ENCODE measurements at regions not wholly inside any gene's neighbourhood (a gene's known extent, or its start where the extent isn't known, plus 50 kb on each side); places are given as distances from the start of the nearest gene placed in this dataset.

GRCh38 chr2:223235986-223236385 lies 184.0 kb downstream of the KCNE4 start:
- Histone ChIP-seq H3K4me2 (no peak overlapping the region), H3K4me1 (no peaks in the 10 kb centered on the region), H3K27ac (no peak overlapping the region), H3K4me3 (no peak overlapping the region), H3K9me3 (no peaks in the 10 kb centered on the region)
- CTCF ChIA-PET = interaction anchor here (2.5 kb wide), 1 partner anchor 11 kb away, joined by 6 read pairs; no protein-coding TSS in a partner anchor
- WGBS (ENCODE audit: missing lambda C conversion rate) = 22% methylated on average over 2 of the region's 2 CpGs
- no peak for DNase-seq (ENCODE audit: low read depth in 1 of 2, low spot score in 1 of 2)
- no peak for FAIRE-seq
- TF ChIP-seq RARB (CRISPR knock-in tag; IDR thresholded peaks at IDR 0.05) (no peak), ESRRA (IDR thresholded peaks at IDR 0.05; ENCODE audit: borderline replicate concordance, low read length) (no peak), EHMT2 (IDR thresholded peaks at IDR 0.05; ENCODE audit: low read depth) (no peak), HOXB13 (CRISPR knock-in tag; IDR thresholded peaks at IDR 0.05; ENCODE audit: low read depth) (no peak), NPAS2 (CRISPR knock-in tag; IDR thresholded peaks at IDR 0.05; ENCODE audit: borderline replicate concordance) (no peak), KDM5A (IDR thresholded peaks at IDR 0.05) (no peak), JUNB (IDR thresholded peaks at IDR 0.05) (no peak), E2F6 (IDR thresholded peaks at IDR 0.05; ENCODE audit: borderline replicate concordance, low read depth) (no peak), HMGXB4 (CRISPR knock-in tag; IDR thresholded peaks at IDR 0.05; ENCODE audit: borderline replicate concordance) (no peak), HEYL (CRISPR knock-in tag; IDR thresholded peaks at IDR 0.05) (no peak), CHD2 (IDR thresholded peaks at IDR 0.05; ENCODE audit: low read length, partially characterized antibody) (no peak)
- POLR2A ChIA-PET = no interaction called here
- no peak for ATAC-seq

- WGBS (ENCODE audit: missing lambda C conversion rate) = 56% methylated on average over 2 of the region's 2 CpGs
- H3K4me1 ChIP-seq = no peaks in the 10 kb centered on the region
- H3K27ac ChIP-seq = no peak overlapping the region
- CTCF ChIA-PET = interaction anchor here (1.1 to 1.2 kb wide), 2 partner anchors 9 to 559 kb away, joined by 3 to 5 read pairs; no protein-coding TSS in a partner anchor
- H3K4me2 ChIP-seq = no peak overlapping the region
- DNase-seq (ENCODE audit: low read depth in 1 of 2, low spot score in 1 of 2) = no peak
- FAIRE-seq = no peak
- POLR2A ChIA-PET = no interaction called here
- no peaks in the 10 kb centered on the region for H3K9me3 ChIP-seq
- no peak overlapping the region for H3K4me3 ChIP-seq
- ATAC-seq = no peak
- TF ChIP-seq CHD4 (IDR thresholded peaks at IDR 0.05; ENCODE audit: borderline replicate concordance) = no peak
- no peak for TF ChIP-seq FOXS1 (CRISPR knock-in tag; IDR thresholded peaks at IDR 0.05)
- TF ChIP-seq ZC3H11A (IDR thresholded peaks at IDR 0.05) = no peak
- TF ChIP-seq JUNB (IDR thresholded peaks at IDR 0.05) = no peak
- TF ChIP-seq CBX2 (IDR thresholded peaks at IDR 0.05; ENCODE audit: borderline replicate concordance, low read depth) = no peak
- TF ChIP-seq EHMT2 (IDR thresholded peaks at IDR 0.05; ENCODE audit: low read depth) = no peak
- TF ChIP-seq HOXB13 (CRISPR knock-in tag; IDR thresholded peaks at IDR 0.05; ENCODE audit: low read depth) = no peak
- no peak for TF ChIP-seq HMGXB4 (CRISPR knock-in tag; IDR thresholded peaks at IDR 0.05; ENCODE audit: borderline replicate concordance)
- TF ChIP-seq PBX3 (IDR thresholded peaks at IDR 0.05) = no peak
- TF ChIP-seq RARB (CRISPR knock-in tag; IDR thresholded peaks at IDR 0.05) = no peak
Measured at GRCh38 chr2:223238301-223238700, 186.3 kb downstream of the KCNE4 start.

- Histone ChIP-seq H3K4me3 (no peak overlapping the region), H3K27ac (no peak overlapping the region), H3K9me3 (no peaks in the 10 kb centered on the region), H3K4me1 (no peaks in the 10 kb centered on the region), H3K4me2 (no peak overlapping the region)
- WGBS (ENCODE audit: missing lambda C conversion rate) = 41% methylated on average over 3 of the region's 3 CpGs
- ChIA-PET CTCF (interaction anchor here (0.6 kb wide), 3 partner anchors 404 to 555 kb away, joined by 3 to 4 read pairs (median 3); no protein-coding TSS in a partner anchor), POLR2A (no interaction called here)
- DNase-seq (ENCODE audit: low read depth in 1 of 2, low spot score in 1 of 2) = no peak
- ATAC-seq = no peak
- FAIRE-seq = no peak
- TF ChIP-seq MAX (IDR thresholded peaks at IDR 0.05) (no peak), POLR2AphosphoS2 (conservative IDR thresholded peaks at IDR 0.05; ENCODE audit: low read length) (no peak), GATA3 (IDR thresholded peaks at IDR 0.05; ENCODE audit: borderline replicate concordance) (no peak), HOXB13 (CRISPR knock-in tag; IDR thresholded peaks at IDR 0.05; ENCODE audit: low read depth) (no peak), KDM1A (IDR thresholded peaks at IDR 0.05; ENCODE audit: low read depth) (no peak), BHLHE40 (IDR thresholded peaks at IDR 0.05; ENCODE audit: low read depth, low read length) (no peak), RNF2 (IDR thresholded peaks at IDR 0.05; ENCODE audit: borderline replicate concordance, low read depth) (no peak), ZNF302 (CRISPR knock-in tag; IDR thresholded peaks at IDR 0.05) (no peak), E2F6 (IDR thresholded peaks at IDR 0.05; ENCODE audit: borderline replicate concordance, low read depth) (no peak), ATOH8 (CRISPR knock-in tag; IDR thresholded peaks at IDR 0.05; ENCODE audit: low read depth) (no peak), HDAC2 (IDR thresholded peaks at IDR 0.05) (no peak), USF2 (IDR thresholded peaks at IDR 0.05) (no peak), EHMT2 (IDR thresholded peaks at IDR 0.05; ENCODE audit: low read depth) (no peak)
Measured at GRCh38 chr2:223243233-223243632, 191.2 kb downstream of the KCNE4 start.

Data from A549 (cell line).